Liver (tissue), 7 donors: ENCODE measurements at regions not wholly inside any gene's neighbourhood (a gene's known extent, or its start where the extent isn't known, plus 50 kb on each side); places are given as distances from the start of the nearest gene placed in this dataset.

Source experiments
- DNase-seq: peaks from one replicate; pipeline ENCODE4 v3.0.0-alpha.2; 2017; ENCODE audit warnings: low spot score
- H3K27ac ChIP-seq, 2 donors: one replicate each; pipeline ENCODE4 v1.7.0; 2013; ENCODE audit warnings: inconsistent platforms in 2 of 2, low read length in 2 of 2, control low read depth in 1 of 2, low read depth in 1 of 2, mild to moderate bottlenecking in 1 of 2
- H3K27me3 ChIP-seq, 4 donors: one replicate each; pipeline versions ENCODE4 v1.6.1 to v1.7.0; 2013; ENCODE audit warnings: low read length in 3 of 4, inconsistent platforms in 1 of 4, mild to moderate bottlenecking in 1 of 4, moderate library complexity in 1 of 4; ENCODE audit not compliant: control insufficient read depth in 4 of 4, insufficient read depth in 4 of 4
- H3K36me3 ChIP-seq, 4 donors: one replicate each; pipeline versions ENCODE4 v1.6.1 to v1.7.0; 2013; ENCODE audit warnings: low read length in 3 of 4, mild to moderate bottlenecking in 3 of 4, low read depth in 1 of 4, moderate library complexity in 1 of 4; ENCODE audit not compliant: control insufficient read depth in 4 of 4, insufficient read depth in 3 of 4
- H3K4me1 ChIP-seq, 4 donors: one replicate each; pipeline versions ENCODE4 v1.6.1 to v1.7.0; 2013; ENCODE audit warnings: low read length in 3 of 4, mild to moderate bottlenecking in 3 of 4, moderate library complexity in 1 of 4; ENCODE audit not compliant: control insufficient read depth in 4 of 4, insufficient read depth in 4 of 4
- H3K4me3 ChIP-seq, 3 donors: one replicate each; pipeline versions ENCODE4 v1.6.1 to v1.7.0; 2013; ENCODE audit warnings: low read length in 3 of 3, control low read depth in 1 of 3, low read depth in 1 of 3, mild to moderate bottlenecking in 1 of 3
- H3K9ac ChIP-seq, 2 donors: one replicate each; pipeline ENCODE4 v1.7.0; 2013; ENCODE audit warnings: low read length in 2 of 2, mild to moderate bottlenecking in 2 of 2, moderate library complexity in 2 of 2, control low read depth in 1 of 2, low read depth in 1 of 2
- H3K9me3 ChIP-seq, 4 donors: one replicate each; pipeline versions ENCODE4 v1.6.1 to v1.7.0; 2013; ENCODE audit warnings: low read length in 3 of 4; ENCODE audit not compliant: control insufficient read depth in 4 of 4
- ATF3 ChIP-seq: IDR thresholded peaks from 2 replicates; pipeline ENCODE4 v1.6.1; 2016; ENCODE audit warnings: antibody characterized with exemption
- FOXA1 ChIP-seq: IDR thresholded peaks from 2 replicates; pipeline ENCODE4 v1.6.1; 2016; ENCODE audit warnings: antibody characterized with exemption
- FOXA2 ChIP-seq: IDR thresholded peaks from 2 replicates; pipeline ENCODE4 v1.6.1; 2016; ENCODE audit warnings: antibody characterized with exemption
- GABPA ChIP-seq, 2 donors: IDR thresholded peaks in 1 of 2; conservative IDR thresholded peaks in 1 of 2; 2 replicates each; pipeline ENCODE4 v1.6.1; 2016; ENCODE audit warnings: antibody characterized with exemption in 2 of 2, mild to moderate bottlenecking in 1 of 2, moderate library complexity in 1 of 2
- HNF4A ChIP-seq, 2 donors: conservative IDR thresholded peaks; 2 replicates each; pipeline ENCODE4 v1.6.1; 2016; ENCODE audit warnings: antibody characterized with exemption in 2 of 2, mild to moderate bottlenecking in 2 of 2
- HNF4G ChIP-seq: IDR thresholded peaks from 2 replicates; pipeline ENCODE4 v1.6.1; 2016; ENCODE audit warnings: antibody characterized with exemption
- JUND ChIP-seq, 2 donors: IDR thresholded peaks; 2 replicates each; pipeline ENCODE4 v1.6.1; 2016; ENCODE audit warnings: antibody characterized with exemption in 2 of 2
- RAD21 ChIP-seq, 2 donors: IDR thresholded peaks; 2 replicates each; pipeline ENCODE4 v1.6.1; 2016; ENCODE audit warnings: antibody characterized with exemption in 2 of 2, mild to moderate bottlenecking in 2 of 2
- REST ChIP-seq: IDR thresholded peaks from 2 replicates; pipeline ENCODE4 v1.6.1; 2016; ENCODE audit warnings: antibody characterized with exemption, mild to moderate bottlenecking
- RXRA ChIP-seq, 2 donors: IDR thresholded peaks; 2 replicates each; pipeline ENCODE4 v1.6.1; 2017 to 2018; ENCODE audit warnings: antibody characterized with exemption in 2 of 2, mild to moderate bottlenecking in 1 of 2
- SP1 ChIP-seq: IDR thresholded peaks from 2 replicates; pipeline ENCODE4 v1.6.1; 2018; ENCODE audit warnings: antibody characterized with exemption, mild to moderate bottlenecking
- TAF1 ChIP-seq: conservative IDR thresholded peaks from 2 replicates; pipeline ENCODE4 v1.6.1; 2016; ENCODE audit warnings: antibody characterized with exemption, mild to moderate bottlenecking
- WGBS: extraction: QIAGEN DNeasy Blood & Tissue Kit; methylation state at CpG from one replicate; pipeline ENCODE4 v1.1.7; 2013; 5-methylcytosine and 5-hydroxymethylcytosine counted together
- TF ChIP-seq, protein P1 (sequence below): IDR thresholded peaks from 2 replicates; pipeline ENCODE4 v1.6.1; 2016; ENCODE audit warnings: antibody characterized with exemption
- TF ChIP-seq, protein P2 (sequence below): IDR thresholded peaks from 2 replicates; pipeline ENCODE4 v1.6.1; 2016; ENCODE audit warnings: antibody characterized with exemption
- donor health status: healthy.
- donor health status: healthy.
- donor health status: healthy.
- donor health status: healthy.

- no peak for TF ChIP-seq REST
- TF ChIP-seq FOXA2, result no peak
- no peak for TF ChIP-seq TAF1
- no peak for TF ChIP-seq ATF3
Observed at GRCh38 chr7:21107101-21107500, 320.4 kb upstream of the SP8 start (continued).

DNA sequence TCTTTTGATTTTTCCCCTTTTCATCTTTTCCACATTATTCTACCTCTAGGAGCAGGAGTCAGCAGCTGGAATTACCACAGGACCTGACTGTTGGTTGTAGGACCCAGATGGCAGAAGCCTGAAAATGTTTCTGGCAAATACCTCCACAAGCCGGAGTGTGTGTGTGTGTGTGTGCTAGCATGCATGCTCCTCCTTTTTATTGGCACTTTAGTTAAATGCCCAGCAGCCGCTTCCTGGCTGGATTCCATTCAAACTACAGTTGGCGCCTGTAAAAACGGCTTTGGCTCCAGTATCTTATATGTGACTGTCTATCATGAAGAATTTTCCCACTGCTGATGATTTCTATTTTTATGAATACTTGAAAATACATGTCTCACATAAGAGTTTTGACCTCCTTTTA, 319.7 kb upstream of the SP4 start:
- DNase-seq, result no peak
- Histone ChIP-seq H3K4me3 (no peak overlapping the region), H3K36me3 (no peaks in the 10 kb centered on the region), H3K27ac (no peak overlapping the region), H3K27me3 (no peaks in the 10 kb centered on the region), H3K4me1 (no peaks in the 10 kb centered on the region), H3K9ac (no peak overlapping the region), H3K9me3 (peaks cover 0 to 4% (median 0%) of the 10 kb centered on the region in 4 donors)
- WGBS, result 53% methylated on average over 4 of the region's 4 CpGs
- TF ChIP-seq ATF3 (no peak), REST (no peak), RAD21 (IDR thresholded peaks at IDR 0.05) (no peak), TAF1 (no peak), HNF4A (conservative IDR thresholded peaks at IDR 0.05) (no peak), HNF4G (no peak), JUND (IDR thresholded peaks at IDR 0.05) (no peak), RXRA (IDR thresholded peaks at IDR 0.05) (no peak), FOXA1 (no peak), SP1 (no peak), GABPA (IDR thresholded peaks at IDR 0.05 in 1 of 2, conservative IDR thresholded peaks at IDR 0.05 in 1 of 2) (no peak)
- TF ChIP-seq, protein P1, sequence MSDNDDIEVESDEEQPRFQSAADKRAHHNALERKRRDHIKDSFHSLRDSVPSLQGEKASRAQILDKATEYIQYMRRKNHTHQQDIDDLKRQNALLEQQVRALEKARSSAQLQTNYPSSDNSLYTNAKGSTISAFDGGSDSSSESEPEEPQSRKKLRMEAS, result no peak
- TF ChIP-seq, protein P2, sequence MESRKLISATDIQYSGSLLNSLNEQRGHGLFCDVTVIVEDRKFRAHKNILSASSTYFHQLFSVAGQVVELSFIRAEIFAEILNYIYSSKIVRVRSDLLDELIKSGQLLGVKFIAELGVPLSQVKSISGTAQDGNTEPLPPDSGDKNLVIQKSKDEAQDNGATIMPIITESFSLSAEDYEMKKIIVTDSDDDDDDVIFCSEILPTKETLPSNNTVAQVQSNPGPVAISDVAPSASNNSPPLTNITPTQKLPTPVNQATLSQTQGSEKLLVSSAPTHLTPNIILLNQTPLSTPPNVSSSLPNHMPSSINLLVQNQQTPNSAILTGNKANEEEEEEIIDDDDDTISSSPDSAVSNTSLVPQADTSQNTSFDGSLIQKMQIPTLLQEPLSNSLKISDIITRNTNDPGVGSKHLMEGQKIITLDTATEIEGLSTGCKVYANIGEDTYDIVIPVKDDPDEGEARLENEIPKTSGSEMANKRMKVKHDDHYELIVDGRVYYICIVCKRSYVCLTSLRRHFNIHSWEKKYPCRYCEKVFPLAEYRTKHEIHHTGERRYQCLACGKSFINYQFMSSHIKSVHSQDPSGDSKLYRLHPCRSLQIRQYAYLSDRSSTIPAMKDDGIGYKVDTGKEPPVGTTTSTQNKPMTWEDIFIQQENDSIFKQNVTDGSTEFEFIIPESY, result no peak
